Activated CD4-positive, alpha-beta T cell treated with anti-CD3 and anti-CD28 coated beads, Interleukin-10, Interleukin-2, amounts not matched to agents 100 ng/mL and 50 ng/mL, durations not matched to agents 16 hours and 8 hours (primary cell): ENCODE measurements at regions not wholly inside any gene's neighbourhood (a gene's known extent, or its start where the extent isn't known, plus 50 kb on each side); places are given as distances from the start of the nearest gene placed in this dataset.

ENCODE experiments used
- DNase-seq: peaks from one replicate; pipeline ENCODE4 v3.0.0-alpha.2; 2020

DNA sequence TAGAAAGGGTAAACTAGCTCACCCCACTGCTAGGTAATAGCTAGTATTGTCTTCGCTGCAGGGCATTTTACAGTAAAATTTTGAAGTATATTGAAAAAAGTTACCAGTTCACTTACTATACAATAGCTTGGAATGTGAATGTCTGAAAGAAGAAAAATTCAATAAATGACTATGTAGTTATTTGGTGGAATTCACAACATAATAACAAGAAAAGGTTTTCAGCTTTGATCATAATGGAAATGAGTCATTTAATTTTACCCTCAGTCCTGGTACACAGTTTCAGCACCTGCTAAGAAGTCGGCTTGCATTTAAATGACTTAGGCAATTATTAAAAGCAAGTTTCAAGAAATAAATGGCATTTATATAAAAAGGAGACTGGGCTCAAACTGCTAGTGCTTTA lies 90.4 kb downstream of the NUP35 start:
- peak; percentile 59 for DNase-seq

- DNase-seq = no peak
Measured at GRCh38 chr2:183215917-183216316, 91.7 kb downstream of the NUP35 start.

DNA sequence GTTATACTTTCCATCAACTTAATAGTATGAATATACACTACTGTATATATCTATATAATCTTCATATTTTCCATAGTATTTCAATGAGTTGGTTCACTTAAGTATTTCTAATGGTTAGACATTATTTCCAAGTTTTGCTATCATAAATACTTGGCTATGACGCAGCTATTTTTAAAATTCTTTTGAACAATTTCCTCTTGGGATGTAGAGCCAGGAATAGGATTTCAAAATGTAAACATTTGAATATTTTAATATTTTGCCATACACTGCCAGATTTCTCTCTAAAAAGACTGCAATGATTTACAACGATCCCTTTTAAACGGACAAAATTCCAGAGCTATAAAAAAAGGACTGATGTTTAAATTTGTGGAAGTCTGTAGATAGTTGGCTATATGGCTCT lies 95.6 kb downstream of the NUP35 start:
- DNase-seq = no peak

- no peak for DNase-seq
Measured at GRCh38 chr2:183222751-183223150, 98.5 kb downstream of the NUP35 start.

- no peak for DNase-seq
Measured at GRCh38 chr2:183224948-183225347, 100.7 kb downstream of the NUP35 start.

DNA sequence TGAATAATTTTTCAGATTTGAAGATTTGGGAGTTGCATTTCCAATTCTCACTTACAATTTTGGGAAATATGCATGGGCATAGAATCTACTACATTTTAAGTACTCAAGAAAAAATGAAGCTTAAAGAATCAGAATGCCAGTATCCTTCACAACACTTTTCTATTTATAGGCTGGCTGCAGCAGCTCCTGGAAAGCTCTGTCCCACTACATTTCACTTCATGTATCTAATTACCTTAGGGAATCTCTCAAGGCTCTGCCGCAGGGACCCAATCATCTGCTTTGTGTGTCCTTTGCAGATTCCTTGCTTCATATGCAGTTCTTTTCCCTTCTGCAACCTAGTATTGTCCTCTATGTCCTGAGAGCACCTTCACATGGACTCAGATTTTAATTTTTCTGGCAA lies 102.9 kb downstream of the NUP35 start:
- no peak for DNase-seq

GRCh38 chr2:183229386-183229785 lies 105.1 kb downstream of the NUP35 start:
- DNase-seq = peak; percentile 45

DNA sequence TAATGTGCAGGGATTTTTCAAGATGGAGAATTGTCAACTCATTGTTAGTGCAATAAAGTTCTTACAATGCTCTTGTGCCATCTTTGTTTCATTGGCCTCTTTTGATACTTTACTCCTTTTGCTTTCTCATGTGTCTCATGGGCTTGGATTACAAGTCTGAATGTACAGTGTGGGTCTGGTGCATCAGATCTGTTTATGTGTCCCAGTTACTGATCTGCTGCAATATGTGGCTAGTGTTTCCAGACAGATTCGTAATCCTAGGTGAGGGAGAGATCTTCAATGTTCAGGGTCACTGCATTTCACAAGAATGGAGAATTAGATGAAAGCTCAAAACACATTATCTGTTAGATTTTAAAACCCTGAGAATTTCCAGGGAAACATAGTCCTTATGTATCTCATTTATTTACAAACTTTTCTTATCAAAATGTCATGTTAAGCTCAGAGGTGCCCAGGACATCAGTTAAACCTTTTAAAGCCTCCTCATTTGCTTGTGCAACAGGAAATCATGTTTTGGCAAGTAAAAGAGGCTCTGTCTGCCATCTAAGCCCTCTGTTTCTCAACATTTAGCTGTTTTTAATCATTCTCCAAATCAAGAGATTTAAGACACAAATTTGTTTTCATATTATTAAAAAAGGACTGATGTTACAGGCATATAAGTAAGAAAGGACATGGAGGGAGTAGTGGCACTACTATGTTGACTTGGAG lies 108.1 kb downstream of the NUP35 start:
- no peak for DNase-seq

DNA sequence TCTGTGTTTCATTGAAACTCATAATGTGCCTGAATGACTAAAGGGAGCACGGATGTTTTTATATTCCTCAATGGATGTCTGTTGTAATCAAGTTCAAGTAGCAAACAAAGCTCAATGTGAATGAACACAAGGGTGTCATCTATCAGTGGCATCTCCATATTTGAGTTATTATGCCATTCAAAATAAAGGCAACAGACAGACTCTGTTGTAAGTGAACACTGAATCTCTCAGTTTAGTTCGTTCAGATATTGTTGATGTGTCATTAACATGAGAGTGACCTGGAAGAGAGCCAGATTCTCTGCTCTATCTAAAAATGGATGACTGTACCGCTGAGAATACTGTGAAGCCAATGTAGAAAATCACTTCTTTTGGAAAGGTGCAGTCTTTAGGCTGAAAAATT lies 118.7 kb downstream of the NUP35 start:
- DNase-seq = no peak

DNA sequence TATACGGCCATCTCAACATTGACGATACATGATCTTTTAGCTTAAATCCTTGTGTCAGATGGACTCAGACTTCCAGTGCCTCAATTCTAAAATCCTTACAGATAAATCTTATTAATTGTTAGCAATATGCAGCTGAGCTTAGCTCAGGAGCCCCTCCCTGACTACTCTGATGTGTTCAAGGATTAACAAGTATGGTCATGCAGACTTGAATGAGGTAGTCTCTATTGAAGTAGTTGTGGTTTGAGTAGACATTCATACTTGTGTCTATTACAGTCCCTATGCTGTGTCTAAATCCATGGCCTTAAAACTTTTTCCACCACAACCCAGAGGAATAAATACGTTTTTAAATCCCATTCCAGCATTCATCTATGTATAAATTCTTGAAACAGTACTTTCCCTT lies 119.5 kb downstream of the NUP35 start:
- DNase-seq = no peak

DNA sequence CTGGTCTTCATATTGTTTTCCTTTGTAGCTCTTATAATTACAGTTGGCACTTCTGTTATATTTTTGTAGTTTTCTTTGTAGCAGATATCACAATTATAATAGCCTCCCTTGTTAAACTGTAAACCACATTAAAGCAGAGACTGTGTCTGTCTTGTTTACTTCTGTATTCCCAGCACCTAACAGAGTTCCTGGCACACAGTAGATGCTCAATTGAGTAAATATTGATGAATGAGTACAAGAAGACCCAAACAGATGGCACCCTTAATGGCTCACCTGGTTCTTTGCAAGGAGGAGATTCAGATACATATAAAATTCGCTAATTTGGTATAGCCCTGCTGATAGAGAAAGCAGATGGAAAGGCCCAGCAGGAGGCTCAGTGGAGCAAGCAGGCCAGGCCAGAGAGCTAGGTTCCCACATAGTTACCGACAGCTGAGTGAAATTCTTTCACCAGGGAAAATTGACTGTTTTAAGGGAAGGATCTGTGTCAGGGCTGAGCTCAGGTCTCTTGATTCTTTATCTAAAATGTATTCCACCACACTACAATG lies 120.1 kb downstream of the NUP35 start:
- no peak for DNase-seq

DNA sequence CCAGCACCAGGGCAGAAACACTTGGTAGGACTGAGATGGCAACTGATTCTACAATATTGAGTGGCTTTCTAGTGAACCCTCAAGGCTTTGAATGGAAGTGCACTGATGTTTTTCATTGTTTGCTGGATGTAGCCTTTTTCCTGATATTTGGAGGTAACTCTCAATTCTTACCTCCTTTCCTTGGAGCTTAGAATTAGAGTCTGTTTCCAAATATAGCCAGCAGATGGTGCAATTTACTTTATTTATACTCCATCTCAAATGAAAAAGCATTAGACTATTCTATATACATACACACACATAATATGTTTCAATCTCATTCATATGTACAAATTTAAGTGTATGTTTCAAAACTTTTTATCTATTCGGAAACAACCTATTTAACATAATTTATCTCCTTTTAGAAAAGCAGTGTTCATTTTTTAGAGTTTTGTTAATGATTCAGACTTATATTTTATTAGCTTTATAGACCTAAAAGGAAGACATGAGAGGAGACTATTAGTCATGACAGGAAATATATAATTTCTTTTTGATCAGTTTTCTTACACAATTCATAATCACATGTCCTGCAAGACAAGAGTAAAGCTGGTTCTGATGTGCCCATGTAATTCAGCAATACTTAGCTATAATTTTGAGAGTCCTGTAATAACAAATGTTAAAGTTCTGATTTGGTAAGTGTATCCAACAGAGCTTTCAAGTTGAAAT lies 124.8 kb downstream of the NUP35 start:
- peak; percentile 23 for DNase-seq

DNA sequence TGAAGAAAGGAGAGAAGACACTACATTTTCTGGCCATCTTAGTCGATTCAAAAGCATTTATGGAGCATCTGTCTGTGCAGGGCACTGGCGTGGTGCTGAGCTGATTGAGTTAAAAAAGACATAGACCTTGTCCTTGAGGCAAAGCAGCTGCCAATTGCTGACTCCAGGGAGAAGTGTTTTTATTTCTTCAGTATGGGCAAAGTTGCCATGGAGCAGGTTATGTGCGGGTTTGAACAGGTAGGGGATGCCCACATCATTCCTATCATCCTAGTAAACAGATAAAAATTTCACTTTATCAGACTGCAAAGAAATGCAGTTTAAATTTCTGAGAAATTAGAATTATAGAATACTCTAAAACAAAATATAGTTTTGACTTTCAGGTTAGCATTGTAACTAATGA lies 125.8 kb downstream of the NUP35 start:
- no peak for DNase-seq

GRCh38 chr2:183250472-183250871 lies 126.2 kb downstream of the NUP35 start:
- DNase-seq = no peak

DNA sequence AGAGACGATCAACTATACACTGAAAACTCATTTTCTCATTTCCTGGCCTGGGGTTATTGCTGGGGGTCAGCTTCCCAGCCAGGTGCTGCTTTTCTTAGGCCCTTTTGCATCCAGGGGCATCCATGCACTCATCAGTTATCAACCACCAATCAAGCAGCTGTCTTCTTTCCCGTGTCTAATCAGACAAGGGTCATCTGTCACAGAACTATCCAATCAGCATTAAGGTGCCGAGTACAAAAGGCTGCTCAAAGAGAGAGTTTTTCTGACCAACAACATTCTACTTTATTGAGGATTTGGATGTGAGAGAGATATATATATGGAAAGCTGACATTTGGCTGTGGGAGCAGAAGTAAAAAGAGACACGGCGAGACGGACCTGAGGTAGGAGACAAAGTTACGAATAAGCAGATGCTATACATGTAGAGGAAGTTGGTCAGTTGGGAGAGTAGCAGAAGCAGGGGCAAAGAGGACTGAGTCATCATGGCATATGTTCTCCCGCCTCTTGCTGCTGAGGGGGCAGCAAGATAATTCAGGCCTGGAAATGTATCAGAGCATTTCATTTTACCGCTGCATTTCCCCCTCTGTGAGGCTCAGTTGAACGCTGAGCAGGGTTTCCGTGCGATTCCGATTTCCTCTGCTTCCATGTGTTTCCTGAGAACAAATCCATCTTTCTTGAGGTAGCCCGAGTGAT lies 129.3 kb downstream of the NUP35 start:
- no peak for DNase-seq

- no peak for DNase-seq
Measured at GRCh38 chr2:183255411-183255810, 131.2 kb downstream of the NUP35 start.

- DNase-seq = no peak
Measured at GRCh38 chr2:183259921-183260320, 135.7 kb downstream of the NUP35 start.

GRCh38 chr2:183260527-183260926 lies 136.3 kb downstream of the NUP35 start:
- DNase-seq = no peak

GRCh38 chr2:183264890-183265535 lies 140.8 kb downstream of the NUP35 start:
- no peak for DNase-seq

GRCh38 chr2:183267148-183267827 lies 143.0 kb downstream of the NUP35 start:
- DNase-seq = no peak

DNA sequence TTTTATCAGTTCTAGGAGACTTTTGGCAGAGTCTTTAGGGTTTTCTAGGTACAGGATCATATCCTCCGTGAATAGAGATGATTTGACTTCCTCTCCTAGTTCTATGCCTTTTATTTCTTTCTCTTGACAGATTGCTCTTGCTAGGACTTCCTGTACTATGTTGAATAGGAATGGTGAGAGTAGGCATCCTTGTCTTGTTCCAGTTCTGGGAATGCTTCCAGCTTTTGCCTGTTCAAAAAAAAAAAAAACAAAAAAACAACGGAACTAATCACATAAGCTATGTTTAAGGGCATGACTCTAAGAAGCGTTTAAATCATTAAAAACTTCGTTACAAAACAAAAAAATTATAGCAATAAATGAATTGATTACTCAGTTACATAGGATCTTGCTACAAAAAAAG lies 145.7 kb downstream of the NUP35 start:
- no peak for DNase-seq

- DNase-seq = no peak
Measured at GRCh38 chr2:183283209-183283608, 159.0 kb downstream of the NUP35 start.

- no peak for DNase-seq
Measured at GRCh38 chr2:183284606-183285005, 160.4 kb downstream of the NUP35 start.
